OCI-M1 (cell line): ENCODE measurements at regions not wholly inside any gene's neighbourhood (a gene's known extent, or its start where the extent isn't known, plus 50 kb on each side); places are given as distances from the start of the nearest gene placed in this dataset.

Experiments
- DNase-seq: peaks from one replicate; lab custom pipeline; 2025; lab: John Stamatoyannopoulos, UW

DNA sequence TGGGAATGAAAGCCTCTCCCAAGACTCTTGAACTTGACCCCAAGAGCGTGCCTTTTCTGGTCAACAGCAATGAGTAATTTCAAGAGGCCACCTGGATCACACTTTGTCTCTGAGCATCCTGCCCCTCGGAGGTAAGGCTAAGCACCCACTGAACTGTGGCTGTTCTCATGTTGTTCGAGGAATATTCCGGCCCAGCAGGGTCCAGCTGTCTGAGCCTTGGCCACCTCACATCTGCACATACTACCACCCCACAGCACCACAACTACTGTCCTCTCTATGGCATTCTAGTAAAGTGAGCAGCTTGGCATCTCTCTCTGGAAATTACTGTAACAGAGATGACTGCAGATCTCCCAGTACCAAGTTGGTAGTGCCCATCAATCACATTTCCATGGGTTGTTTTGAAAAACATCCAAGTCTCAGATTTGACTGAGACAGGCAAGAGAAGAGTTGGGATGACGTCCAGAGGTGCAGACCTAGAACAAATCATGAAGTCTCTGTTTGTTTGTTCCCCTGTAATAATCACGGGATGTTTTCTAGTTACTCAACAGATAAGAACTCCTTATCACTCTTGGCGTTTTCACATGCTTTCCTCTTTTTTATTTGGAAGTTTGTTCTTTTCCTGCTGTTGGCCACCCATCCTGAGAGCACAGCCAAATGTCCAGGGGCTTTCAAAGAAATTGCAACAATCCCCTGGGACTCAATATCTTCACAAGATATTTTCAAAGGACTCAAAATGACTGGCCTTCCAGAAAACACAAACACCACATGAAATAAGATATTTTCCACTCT, 336.0 kb upstream of the TNP1 start:
- no peak for DNase-seq

DNA sequence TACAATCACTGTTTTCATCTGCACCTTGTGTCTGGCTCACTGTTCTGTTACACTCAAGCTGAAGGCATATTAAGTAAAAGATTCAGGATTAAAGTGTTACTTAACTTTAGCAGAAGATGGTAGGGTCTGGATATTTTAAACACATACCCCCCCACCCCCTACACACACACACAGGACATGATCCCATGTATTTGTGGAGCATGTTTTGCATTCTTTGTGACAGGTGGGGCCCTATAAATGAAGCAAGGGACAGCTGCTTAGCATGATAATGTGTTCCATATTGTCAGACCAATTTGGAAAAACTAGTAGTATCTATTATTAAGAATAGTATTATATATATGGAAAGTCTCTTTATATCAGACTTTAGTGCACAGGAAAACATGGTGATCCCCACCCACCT, 335.2 kb upstream of the TNP1 start:
- DNase-seq: no peak

DNA sequence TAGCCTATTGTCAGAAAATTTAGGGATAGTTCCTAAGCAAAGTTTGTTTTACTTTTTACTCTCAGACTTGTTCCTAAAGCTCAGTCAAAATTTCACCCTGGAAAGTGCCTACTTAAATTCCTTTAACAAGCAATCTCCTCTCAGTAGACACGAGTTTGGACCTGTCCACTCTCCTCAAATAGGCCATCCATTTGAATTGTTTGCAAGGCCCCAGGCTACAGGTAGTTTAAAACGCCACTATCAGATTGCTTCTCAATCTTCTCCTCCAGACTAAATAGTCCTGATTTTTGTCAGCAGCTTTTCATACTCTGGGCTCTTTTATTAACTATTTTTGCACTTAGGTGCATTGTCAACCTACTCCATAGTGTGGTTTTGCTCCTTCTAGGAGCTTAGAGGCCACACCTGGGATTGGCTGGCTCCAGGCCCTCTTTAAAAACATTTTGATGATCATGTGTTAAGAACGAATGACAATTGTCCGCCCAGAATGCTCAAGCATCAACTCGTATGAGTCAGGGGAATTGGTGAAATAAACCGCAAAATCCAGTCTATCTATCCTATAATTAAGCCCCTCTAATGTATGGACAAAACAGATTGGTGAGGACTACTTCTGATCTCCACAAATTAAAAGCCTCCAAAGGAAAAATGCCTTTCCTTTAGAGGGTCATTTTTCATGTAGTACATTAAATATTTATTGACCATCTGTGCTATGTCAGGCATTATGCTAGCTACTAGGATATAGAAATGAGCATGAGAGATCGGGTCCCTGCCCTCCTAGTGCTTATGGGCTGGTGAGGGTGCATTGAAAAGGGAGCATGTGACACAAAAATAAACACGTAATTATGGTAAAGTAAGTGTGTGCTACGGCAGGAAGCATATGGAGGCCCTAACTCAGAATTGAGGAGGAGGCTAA, 333.8 kb upstream of the TNP1 start:
- DNase-seq: no peak

DNA sequence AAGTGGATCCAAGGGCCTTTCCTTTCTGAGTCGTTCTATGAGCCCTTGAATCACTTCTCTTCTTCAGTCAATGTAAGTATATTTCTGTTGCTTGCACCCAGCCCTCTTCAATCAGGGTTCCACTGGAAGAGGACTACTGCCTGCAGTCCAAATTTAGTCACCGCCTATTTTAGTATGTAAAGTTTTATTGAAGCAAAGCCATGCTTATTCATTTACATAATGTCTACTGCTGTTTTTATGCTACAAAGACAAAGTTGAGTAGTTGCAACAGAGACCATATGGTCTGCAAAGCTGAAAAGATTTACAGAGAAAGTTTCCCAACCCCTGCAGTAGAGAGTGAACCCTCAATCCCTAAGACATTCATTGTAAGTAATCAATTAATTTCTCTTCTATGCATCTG, 332.5 kb upstream of the TNP1 start:
- DNase-seq: no peak

DNA sequence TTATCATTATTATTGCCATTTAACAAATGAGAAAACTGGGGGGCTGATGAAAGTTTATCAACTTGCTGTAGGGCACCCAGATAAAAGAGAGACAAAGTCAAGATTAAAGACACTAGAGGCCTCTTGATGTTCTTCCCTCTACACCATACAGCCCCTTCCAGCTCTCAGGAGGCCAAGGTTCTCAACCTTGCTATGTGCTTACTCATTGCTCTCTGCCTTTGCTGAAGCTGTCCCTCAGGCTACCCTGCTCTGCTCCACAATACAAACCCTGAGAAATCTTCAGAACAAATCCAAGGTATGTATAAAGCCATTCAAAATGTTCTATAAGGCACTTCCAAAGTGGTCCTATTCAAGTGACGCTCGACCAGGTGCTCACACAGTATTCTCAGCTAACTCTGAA, 329.9 kb upstream of the TNP1 start:
- DNase-seq: no peak

DNA sequence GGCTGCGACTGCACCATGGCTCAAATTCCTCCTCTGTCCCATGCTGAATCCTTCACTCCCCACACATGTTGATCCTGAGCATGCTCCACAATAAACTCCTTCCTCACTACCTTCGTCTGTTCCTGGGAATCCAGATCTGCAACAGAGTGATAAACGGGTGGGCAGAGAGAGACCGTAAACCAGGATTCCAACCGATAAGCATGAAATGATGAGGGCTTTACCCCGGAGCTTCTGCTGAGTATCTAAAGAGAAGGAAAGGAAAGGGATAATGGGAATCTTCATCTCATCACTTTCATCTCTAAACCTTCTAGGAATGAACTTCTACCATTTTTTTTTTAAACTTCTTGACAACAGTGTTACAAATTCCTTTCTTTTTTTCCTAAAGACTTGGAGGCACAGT, 329.3 kb upstream of the TNP1 start:
- no peak for DNase-seq

DNA sequence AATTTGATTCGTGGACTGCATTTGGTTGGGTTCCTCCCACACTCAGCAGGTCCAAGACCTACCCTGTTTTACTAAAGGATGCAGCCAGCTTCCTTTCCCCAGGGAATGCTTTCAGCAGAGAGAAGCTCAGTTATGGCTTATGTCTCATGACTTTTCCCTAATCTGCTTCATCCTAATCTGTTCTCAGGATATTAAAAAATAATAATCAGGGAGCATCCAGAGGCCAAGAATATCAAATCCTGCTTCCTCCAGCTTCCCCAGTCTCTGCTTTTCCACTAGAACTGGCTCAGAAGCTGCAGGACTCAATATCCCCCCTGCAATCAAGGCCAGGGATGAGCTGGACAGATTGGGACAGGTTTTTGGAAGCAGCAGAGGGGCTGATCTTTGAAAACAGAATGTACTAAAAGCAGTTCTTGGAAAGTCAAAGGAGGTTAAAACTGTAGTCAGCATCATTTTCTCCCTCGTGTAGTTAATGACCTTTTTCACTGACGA, 326.9 kb upstream of the TNP1 start:
- DNase-seq: no peak

DNA sequence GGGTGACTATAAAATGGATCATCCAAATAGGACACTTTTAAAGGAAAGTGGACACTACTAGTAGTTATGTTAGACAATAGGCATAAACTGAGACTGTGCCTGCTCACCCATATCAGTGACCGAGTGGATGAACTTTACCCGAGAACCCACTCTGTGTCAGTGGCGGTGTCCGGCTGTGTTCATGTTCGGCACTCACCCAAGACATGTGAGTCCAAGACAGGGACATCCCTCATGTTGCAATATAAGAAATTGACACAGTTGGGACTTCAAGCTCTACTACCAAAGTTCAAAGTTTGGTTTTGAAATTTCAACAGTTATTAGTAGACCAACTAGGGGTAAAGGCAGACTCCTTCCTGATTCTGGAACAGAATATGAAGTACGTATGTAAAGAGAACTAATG, 326.3 kb upstream of the TNP1 start:
- DNase-seq: no peak

DNA sequence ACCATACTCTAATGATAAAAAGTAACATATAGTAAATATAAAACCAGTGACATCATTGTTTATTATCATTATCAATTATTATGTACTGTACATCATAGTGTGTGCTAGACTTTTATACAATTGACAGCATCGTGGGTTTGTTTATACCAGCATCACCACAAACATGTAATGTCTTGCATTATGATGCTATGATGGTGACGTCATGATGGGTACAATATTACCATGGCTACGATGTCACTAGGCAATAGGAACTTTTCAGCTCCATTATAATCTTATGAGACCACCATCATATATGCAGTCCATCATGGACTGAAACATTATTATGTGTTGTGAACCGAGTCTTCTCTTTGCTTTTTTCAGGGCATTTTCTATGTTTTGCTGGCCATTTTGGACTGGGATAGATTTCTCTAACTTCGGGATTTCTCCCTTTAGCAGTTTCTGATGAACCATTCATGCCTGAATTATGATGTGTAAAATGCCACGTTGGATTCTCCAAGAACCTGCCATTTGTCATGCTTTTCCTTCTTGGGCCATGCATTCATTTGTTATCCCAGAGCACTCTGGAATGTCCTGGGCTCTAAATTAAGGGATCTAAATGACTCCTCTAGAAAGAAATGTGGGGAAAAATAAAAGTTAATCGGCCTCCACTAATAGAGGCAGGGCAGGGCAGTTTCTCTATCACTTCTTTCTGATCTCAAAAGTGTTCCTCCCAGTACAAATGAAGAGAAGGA, 325.6 kb upstream of the TNP1 start:
- no peak for DNase-seq

DNA sequence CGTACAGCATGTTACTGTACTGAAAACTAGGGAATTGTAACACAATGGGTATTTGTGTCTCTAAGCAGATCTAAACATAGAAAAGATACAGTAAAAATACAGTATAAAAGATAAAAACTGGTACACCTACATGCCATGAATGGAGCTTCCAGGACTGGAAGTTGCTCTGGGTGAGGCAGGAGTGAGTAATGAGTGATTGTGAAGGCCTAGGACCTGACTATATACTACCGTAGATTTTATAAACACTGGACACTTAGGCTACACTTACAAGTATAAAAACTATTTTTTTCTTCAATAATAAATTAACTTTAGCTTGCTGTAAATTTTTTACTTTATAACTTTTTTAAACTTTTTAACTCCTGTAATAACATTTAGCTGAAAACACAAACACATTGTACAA, 324.4 kb upstream of the TNP1 start:
- no peak for DNase-seq

DNA sequence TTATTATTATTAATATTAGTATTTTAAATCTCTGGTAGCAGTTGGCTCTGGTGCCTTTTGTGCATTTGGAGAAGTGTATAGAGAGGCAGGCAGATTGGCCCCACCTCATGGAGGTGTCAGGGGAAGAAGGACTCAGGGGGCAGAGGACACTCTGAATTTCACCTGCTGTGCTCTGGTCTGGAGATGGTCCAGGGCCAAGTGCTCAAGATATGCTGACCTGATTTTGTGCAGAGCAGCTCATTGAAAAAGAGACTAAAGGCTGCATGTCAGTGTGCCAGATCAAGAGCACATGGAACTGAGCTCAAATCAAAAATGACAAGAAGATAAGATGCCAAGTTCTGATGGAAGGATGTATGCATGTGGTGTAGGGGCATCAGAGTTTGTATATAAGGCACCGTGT, 323.6 kb upstream of the TNP1 start:
- DNase-seq: no peak

DNA sequence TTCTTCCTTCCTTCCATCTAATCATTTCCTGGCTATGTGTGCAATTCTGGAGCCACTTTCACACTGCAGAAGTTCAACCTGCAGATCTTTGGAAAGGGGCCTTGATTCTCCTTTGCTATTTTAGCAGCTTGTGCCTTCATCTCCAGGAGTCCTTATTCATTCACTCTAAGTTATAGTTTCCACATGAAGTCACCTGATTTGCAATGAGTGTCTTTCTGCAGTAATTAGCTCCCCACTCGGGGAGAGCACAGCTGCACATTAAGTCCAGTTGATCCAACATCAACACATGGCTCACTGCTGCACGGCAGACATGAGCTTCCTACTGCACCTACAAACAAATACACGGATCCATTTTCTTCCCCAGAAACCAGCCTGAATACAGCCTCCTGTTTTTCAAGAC, 323.1 kb upstream of the TNP1 start:
- no peak for DNase-seq

DNA sequence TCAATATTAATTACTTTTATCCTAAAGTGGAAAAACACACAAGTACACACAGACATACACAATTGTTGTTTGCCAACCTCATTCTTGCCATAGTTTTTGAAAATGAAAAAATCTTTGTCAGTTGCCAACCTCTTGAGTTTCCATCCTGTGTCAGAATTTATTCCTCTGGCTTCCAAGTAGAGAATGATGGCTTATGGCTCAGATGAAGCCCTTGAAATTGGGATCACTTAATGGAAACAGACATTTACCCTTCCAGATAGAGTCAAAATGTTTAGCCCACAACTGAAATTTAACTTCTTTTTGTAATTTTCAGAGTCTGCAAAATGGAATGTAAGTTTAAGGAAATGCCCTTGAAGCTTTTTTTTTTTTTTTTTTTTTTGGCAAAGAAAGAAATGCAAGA, 321.6 kb upstream of the TNP1 start:
- no peak for DNase-seq

DNA sequence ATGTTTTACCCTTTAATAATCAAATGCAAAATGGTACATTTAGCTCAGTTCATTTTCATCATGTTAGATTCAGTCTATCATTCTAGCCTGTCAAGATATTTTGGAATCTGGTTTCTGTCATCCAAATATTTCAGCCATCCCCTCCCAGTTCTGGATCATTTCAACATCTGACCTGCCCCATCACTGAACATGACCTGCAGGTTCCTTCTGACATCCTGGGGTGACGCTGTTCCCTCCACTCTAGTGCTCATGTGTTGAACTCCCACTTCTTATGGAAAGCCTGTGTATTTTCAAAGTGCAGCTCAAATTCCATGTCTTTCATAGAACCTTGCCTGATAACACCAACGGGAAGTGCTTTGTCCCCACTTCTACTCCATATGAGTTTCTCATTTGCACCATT, 320.0 kb upstream of the TNP1 start:
- DNase-seq: no peak

DNA sequence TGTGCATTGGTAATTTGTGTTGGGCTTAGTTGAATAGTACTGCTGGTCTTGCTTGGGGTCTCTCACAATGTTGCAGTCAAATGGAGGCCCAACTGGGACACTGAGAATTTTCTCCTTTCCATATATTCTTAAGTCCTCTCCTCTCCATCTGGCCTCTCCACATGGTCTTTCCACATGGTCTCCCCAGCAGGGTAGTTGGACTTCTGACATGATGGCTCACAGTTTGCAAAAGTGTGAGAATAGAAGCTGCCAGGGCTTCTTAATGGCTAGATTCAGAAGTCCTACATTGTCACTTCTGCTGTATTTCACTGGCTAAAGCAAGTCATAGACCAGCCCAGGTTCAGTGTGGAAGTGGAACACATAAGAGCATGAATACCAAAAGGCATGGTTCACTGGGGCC, 318.5 kb upstream of the TNP1 start:
- DNase-seq: no peak

DNA sequence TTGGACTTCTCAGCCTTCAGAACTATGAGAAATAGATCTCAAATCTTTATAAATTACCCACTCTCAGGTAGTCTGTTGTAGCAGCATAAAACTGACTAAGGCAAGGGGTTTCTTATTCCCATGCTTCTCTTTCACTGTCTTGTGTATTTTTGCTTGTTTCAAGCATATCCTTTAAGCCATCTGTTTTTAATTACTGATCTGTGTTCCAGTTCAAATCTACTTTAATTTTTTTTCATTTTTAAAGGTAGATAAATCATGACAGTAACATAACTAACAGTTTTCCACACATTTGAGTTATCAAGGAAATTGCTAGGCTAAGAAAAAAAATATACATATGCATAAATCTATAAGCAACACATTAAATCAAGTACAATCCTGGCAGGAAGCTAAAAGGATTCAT, 317.9 kb upstream of the TNP1 start:
- no peak for DNase-seq

DNA sequence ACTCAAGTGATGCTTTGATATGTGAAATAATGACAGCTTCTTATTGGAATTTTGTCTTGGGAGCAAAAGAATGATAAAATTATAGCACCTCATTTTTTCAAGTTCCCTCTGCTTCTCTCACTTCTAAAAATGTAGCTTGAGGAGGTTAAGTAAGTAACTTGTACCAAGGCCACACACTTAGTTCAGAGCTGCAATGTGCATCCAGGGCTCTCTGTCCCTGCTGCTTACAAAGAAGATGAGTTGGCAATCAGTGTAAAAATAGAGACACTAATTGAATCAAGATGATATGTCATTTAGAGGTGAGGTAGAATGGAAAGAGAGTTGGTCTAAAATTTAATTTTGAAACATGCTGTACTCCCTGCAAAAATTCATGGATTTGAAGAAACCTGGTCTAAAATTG, 312.0 kb upstream of the TNP1 start:
- no peak for DNase-seq

DNA sequence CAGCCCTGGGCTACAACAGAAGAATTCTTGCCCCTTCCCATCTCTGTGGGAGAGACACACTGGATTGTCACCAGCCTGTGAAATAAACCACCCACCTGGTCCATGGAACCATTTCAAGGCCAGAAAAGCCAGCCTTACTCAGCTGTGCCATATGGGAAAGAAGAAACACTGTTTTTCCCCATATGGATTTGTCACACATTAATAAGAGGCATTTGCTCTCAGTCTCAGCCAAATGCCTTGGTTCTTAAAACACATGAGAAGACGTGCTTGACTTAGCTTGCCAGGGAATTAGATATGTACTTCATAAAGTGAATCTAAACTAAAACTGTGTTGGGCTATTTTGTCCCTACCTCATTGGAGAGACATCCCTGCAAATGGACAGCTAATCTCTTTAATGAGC, 308.6 kb upstream of the TNP1 start:
- DNase-seq: no peak

DNA sequence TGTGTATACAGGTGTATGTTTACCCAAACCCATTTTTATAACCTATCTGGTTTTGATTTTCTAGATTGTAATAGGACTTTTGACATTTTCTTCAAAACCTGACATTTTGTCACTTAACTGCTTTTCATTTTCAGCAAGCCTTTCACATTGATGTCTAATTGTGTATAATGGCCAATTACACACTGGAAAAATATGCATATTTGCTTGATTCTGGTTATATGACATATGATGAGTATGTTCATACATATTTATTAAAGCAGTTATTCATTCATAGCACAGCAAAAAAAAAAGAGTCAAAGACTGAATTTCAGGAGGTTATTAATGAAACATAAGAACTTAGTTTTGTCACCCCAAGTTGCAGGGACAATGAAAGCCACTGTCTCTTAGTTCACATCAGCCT, 307.7 kb upstream of the TNP1 start:
- DNase-seq: no peak

DNA sequence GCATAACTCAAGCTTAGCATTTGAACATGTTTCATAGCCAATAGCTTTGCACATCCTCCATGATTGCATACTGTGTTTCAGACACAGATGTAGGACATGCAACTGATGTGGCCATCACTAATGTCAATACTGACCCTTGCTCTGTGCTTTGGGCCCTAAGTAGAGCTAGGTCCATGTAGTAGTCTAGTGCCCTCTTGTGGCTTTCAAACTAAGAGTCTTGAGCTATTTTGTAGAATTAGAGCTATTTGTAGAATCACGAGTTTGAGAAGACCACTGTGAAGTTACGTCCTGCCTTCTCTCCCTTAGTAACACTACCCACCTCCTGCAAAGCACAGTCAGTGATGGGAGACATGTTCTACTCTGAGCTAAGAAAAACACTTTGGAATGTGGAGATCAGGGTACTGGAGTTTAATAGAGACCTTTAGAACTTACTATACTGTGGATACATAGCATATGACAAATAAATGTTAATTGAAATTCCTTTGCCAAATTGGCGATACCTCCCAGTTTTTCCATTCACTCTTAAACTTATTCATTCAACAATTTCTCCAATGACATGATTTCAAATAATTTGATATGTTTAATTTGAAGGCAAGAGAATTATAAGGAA, 306.5 kb upstream of the TNP1 start:
- DNase-seq: peak; percentile 89

DNA sequence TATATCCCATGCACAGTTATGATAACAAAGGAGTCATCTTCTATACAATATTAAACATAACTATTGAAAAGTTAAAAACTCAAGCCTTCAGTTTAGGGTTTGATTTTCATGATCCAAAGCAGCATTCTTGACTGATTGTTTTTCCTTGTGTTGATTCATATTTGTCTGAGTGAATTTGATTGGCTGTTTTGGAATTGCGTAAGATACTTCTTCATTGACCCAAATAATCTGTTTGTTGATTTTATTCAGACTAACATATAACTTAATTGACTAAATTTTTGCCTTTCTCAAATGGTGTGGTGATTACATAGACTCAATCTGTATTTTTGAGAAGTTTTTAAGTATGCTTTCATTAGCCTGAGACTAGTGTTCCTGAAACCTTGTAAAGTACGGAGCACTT, 305.7 kb upstream of the TNP1 start:
- no peak for DNase-seq

DNA sequence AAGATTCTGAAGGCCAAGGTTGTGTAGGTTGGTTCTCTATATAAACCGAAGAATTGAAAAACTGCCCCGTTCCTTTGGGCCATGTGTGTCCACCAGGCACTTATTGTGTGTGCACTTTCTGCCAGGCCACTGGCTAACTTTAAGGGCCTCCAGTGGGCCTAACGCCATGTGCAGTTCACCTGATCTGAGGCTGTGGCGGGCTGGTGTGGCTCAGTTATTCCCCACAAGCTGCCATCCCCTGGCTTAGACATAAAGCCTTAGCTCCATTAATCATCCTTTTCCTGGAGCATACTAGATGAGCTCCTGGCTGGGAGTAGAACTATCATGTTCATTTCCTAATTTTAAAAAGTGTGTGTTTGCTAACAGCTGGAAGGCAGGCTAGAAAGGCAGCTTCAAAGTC, 304.1 kb upstream of the TNP1 start:
- no peak for DNase-seq
